HEK293 (cell line): ENCODE measurements at regions not wholly inside any gene's neighbourhood (a gene's known extent, or its start where the extent isn't known, plus 50 kb on each side); places are given as distances from the start of the nearest gene placed in this dataset.
"Not testable (repeated sequence)": the region's sequence is repeated elsewhere in the genome, so short reads cannot be mapped to it uniquely, and the experiment has no call there.

Experiments
- CTCF ChIA-PET: fragments of 350-600 bp; formaldehyde crosslinking; extraction: SDS; loops from one replicate; lab custom pipeline; 2021; ENCODE audit warnings: antibody characterized with exemption; lab: Yijun Ruan, JAX
- POLR2A ChIA-PET: fragments of 300-600 bp; formaldehyde crosslinking; extraction: SDS; loops from one replicate; lab custom pipeline; 2020; ENCODE audit warnings: antibody characterized with exemption, inconsistent platforms; lab: Yijun Ruan, JAX
- H3K27ac ChIP-seq: fragments of 200-500 bp; sonication (Bioruptor generic); 2 replicates; pipeline ENCODE4 v1.5.1; 2014; ENCODE audit warnings: low read depth, low read length, control low read depth, inconsistent platforms; ENCODE audit errors: extremely low read depth
- H3K36me3 ChIP-seq, 2 experiments: fragments of 200-500 bp in 1 of 2; sonication (Bioruptor generic) in 1 of 2; 1 replicate in 1 of 2; 2 replicates in 1 of 2; pipeline ENCODE4 v1.5.1; 2014 to 2017; ENCODE audit warnings: inconsistent platforms in 2 of 2, low read length in 2 of 2; ENCODE audit not compliant: control insufficient read depth in 2 of 2, insufficient read depth in 1 of 2
- H3K4me1 ChIP-seq: fragments of 200-500 bp; sonication (Bioruptor generic); 2 replicates; pipeline ENCODE4 v1.5.1; 2014; ENCODE audit warnings: mild to moderate bottlenecking, low read length, inconsistent platforms; ENCODE audit not compliant: control insufficient read depth, insufficient read depth
- H3K4me3 ChIP-seq: 2 replicates; pipeline ENCODE4 v1.5.1; 2011; ENCODE audit warnings: low read depth, mild to moderate bottlenecking, control low read depth, low read length, moderate library complexity
- H3K9me3 ChIP-seq: fragments of 200-500 bp; sonication (Bioruptor generic); 2 replicates; pipeline ENCODE4 v1.5.1; 2014; ENCODE audit warnings: low read depth, low read length, inconsistent platforms; ENCODE audit not compliant: control insufficient read depth, insufficient read depth
- HIC1 ChIP-seq: fragments of 450-650 bp; formaldehyde crosslinking; IDR thresholded peaks from 2 replicates; pipeline ENCODE4 v1.5.1; 2016; ENCODE audit warnings: missing biosample characterization, missing genetic modification characterization
- KLF1 ChIP-seq: fragments of 450-650 bp; formaldehyde crosslinking; IDR thresholded peaks from 2 replicates; pipeline ENCODE4 v1.5.1; 2016; ENCODE audit warnings: missing biosample characterization, missing genetic modification characterization
- KLF17 ChIP-seq: fragments of 450-650 bp; formaldehyde crosslinking; IDR thresholded peaks from 2 replicates; pipeline ENCODE4 v1.5.1; 2016; ENCODE audit warnings: missing biosample characterization, missing genetic modification characterization
- KLF8 ChIP-seq: fragments of 450-650 bp; formaldehyde crosslinking; IDR thresholded peaks from 2 replicates; pipeline ENCODE4 v1.5.1; 2016; ENCODE audit warnings: missing biosample characterization, missing genetic modification characterization
- MEIS1 ChIP-seq: sonication (generic); formaldehyde crosslinking; IDR thresholded peaks from 2 replicates; pipeline ENCODE4 v1.8.1; 2022; ENCODE audit warnings: missing genetic modification reagents, mild to moderate bottlenecking, borderline replicate concordance
- OSR2 ChIP-seq: fragments of 450-650 bp; formaldehyde crosslinking; IDR thresholded peaks from 2 replicates; pipeline ENCODE4 v1.5.1; 2016; ENCODE audit warnings: missing biosample characterization, missing genetic modification characterization
- PRDM1 ChIP-seq: fragments of 450-650 bp; formaldehyde crosslinking; IDR thresholded peaks from 2 replicates; pipeline ENCODE4; 2016; ENCODE audit warnings: missing biosample characterization, missing genetic modification characterization
- ZBTB21 ChIP-seq: fragments of 450-650 bp; formaldehyde crosslinking; IDR thresholded peaks from 2 replicates; pipeline ENCODE4 v1.5.1; 2017; ENCODE audit warnings: missing biosample characterization, missing genetic modification characterization
- ZFP37 ChIP-seq: fragments of 450-650 bp; formaldehyde crosslinking; IDR thresholded peaks from 2 replicates; pipeline ENCODE4 v1.5.1; 2016; ENCODE audit warnings: missing biosample characterization, missing genetic modification characterization
- ZNF138 ChIP-seq: fragments of 450-650 bp; formaldehyde crosslinking; IDR thresholded peaks from 2 replicates; pipeline ENCODE4 v1.5.1; 2016; ENCODE audit warnings: missing biosample characterization, missing genetic modification characterization, borderline replicate concordance
- ZNF157 ChIP-seq: fragments of 450-650 bp; formaldehyde crosslinking; IDR thresholded peaks from 2 replicates; pipeline ENCODE4 v1.5.1; 2016; ENCODE audit warnings: missing biosample characterization, missing genetic modification characterization
- ZNF214 ChIP-seq: fragments of 450-650 bp; formaldehyde crosslinking; IDR thresholded peaks from 2 replicates; pipeline ENCODE4 v1.5.1; 2017; ENCODE audit warnings: missing biosample characterization, mild to moderate bottlenecking, missing genetic modification characterization, borderline replicate concordance
- ZNF221 ChIP-seq: fragments of 450-650 bp; formaldehyde crosslinking; IDR thresholded peaks from 2 replicates; pipeline ENCODE4 v1.5.1; 2017; ENCODE audit warnings: missing biosample characterization, missing genetic modification characterization, borderline replicate concordance
- ZNF239 ChIP-seq: fragments of 450-650 bp; formaldehyde crosslinking; IDR thresholded peaks from 2 replicates; pipeline ENCODE4 v1.5.1; 2016; ENCODE audit warnings: missing biosample characterization, missing genetic modification characterization
- ZNF529 ChIP-seq: fragments of 450-650 bp; formaldehyde crosslinking; IDR thresholded peaks from 2 replicates; pipeline ENCODE4 v1.5.1; 2017; ENCODE audit warnings: missing genetic modification characterization, missing biosample characterization; ENCODE audit not compliant: insufficient replicate concordance
- ZNF530 ChIP-seq: fragments of 450-650 bp; formaldehyde crosslinking; IDR thresholded peaks from 2 replicates; pipeline ENCODE4 v1.5.1; 2016; ENCODE audit warnings: low read depth, missing biosample characterization, missing genetic modification characterization
- ZNF596 ChIP-seq: fragments of 450-650 bp; IDR thresholded peaks from 2 replicates; pipeline ENCODE4 v1.5.0; 2018; ENCODE audit warnings: missing biosample characterization, mild to moderate bottlenecking, missing genetic modification characterization, moderate library complexity
- ZNF600 ChIP-seq: fragments of 450-650 bp; formaldehyde crosslinking; IDR thresholded peaks from 2 replicates; pipeline ENCODE4 v1.5.1; 2016; ENCODE audit warnings: missing biosample characterization, missing genetic modification characterization
- ZNF658 ChIP-seq: fragments of 450-650 bp; formaldehyde crosslinking; IDR thresholded peaks from 2 replicates; pipeline ENCODE4; 2016; ENCODE audit warnings: missing biosample characterization, missing genetic modification characterization
- ZSCAN23 ChIP-seq: fragments of 450-650 bp; formaldehyde crosslinking; IDR thresholded peaks from 2 replicates; pipeline ENCODE4 v1.5.1; 2016; ENCODE audit warnings: missing biosample characterization, missing genetic modification characterization
- TF ChIP-seq, protein P1 (sequence below): fragments of 450-650 bp; formaldehyde crosslinking; IDR thresholded peaks from 2 replicates; pipeline ENCODE4 v1.5.1; 2017; ENCODE audit warnings: missing biosample characterization, missing genetic modification characterization

DNA sequence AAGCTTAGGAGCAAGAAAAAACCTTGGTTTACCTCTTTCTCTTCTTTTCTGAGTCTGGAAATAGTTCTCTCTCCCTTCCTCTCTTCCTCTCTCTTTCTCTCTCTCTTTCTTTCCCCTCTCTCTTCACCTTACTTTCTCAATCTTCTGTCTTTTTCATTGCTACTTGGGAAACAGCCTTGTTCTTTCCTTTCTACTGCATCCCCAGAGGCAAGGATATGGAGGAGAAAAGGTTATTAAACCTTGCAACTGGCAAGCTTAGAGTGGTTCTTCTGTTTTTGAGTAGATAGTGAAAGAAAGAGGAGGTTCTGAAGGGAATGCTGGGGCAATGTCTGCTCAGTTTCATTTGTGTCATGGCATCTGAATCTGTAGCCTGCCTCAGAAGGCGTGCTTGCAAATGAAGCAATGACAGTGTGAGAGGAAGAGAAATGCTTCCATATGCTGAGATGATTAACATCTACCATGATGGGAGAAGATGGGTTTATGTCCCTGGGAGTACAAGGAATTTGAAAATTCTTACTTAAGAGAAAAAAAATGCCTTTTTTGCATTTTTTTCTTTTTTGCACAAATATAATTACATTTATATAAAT, 190.6 kb downstream of the CEP135 start:
- TF ChIP-seq, protein P1, sequence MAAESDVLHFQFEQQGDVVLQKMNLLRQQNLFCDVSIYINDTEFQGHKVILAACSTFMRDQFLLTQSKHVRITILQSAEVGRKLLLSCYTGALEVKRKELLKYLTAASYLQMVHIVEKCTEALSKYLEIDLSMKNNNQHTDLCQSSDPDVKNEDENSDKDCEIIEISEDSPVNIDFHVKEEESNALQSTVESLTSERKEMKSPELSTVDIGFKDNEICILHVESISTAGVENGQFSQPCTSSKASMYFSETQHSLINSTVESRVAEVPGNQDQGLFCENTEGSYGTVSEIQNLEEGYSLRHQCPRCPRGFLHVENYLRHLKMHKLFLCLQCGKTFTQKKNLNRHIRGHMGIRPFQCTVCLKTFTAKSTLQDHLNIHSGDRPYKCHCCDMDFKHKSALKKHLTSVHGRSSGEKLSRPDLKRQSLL (tag by site-specific recombination) = no peak
- peak; percentile 82 for TF ChIP-seq PRDM1 (tag by site-specific recombination)
- peak; percentile 63; the same call in 1 of the 2 replicates for TF ChIP-seq ZNF596 (tag by site-specific recombination)
- no peak for TF ChIP-seq ZFP37 (tag by site-specific recombination)
- no peak for TF ChIP-seq ZNF138
- TF ChIP-seq ZNF600 = no peak
- TF ChIP-seq MEIS1 (CRISPR knock-in tag) = no peak
- no peak for TF ChIP-seq ZNF239 (tag by site-specific recombination)
- Histone ChIP-seq H3K27ac (no peak overlapping the region), H3K4me3 (no peak overlapping the region), H3K9me3 (no peaks in the 10 kb centered on the region), H3K36me3 (no peaks in the 10 kb centered on the region), H3K4me1 (peaks cover 3% of the 10 kb centered on the region; the same call in 1 of the 2 replicates)
- ChIA-PET POLR2A (no interaction called here), CTCF (no interaction called here)

DNA sequence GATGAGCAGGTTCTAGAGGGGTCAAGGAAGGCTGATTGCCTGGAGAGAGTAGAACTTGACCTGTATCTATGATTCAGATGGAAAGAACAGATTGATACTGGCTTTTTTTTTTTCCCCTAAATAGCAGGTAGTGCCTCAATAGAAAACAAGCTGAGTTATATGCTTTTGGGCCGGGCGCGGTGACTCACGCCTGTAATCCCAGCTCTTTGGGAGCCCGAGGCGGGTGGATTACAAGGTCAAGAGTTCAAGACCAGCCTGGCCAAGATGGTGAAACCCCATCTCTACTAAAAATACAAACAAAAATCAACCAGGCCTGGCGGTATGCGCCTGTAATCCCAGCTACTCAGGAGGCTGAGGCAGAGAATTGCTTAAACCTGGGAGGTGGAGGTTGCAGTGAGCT, 186.1 kb downstream of the CEP135 start:
- H3K27ac ChIP-seq, POLR2A ChIA-PET: not testable (repeated sequence)

GRCh38 chr4:56134266-56134665, 185.5 kb downstream of the CEP135 start:
- POLR2A ChIA-PET = no interaction called here
- CTCF ChIA-PET = no interaction called here

More for the DNA sequence above, 186.1 kb downstream of the CEP135 start:
- CTCF ChIA-PET, H3K9me3 ChIP-seq, H3K4me1 ChIP-seq, H3K4me3 ChIP-seq: not testable (repeated sequence)
- TF ChIP-seq OSR2 (tag by site-specific recombination) = 0 out of 2 replicates have a peak, but pooled peaks have one; percentile 12
- 0 out of 2 replicates have a peak, but pooled peaks have one; percentile 32 for TF ChIP-seq HIC1 (tag by site-specific recombination)
- TF ChIP-seq, all 188 proteins: peak for 2; not testable (repeated sequence) for 186
- H3K36me3 ChIP-seq = not testable (repeated sequence)

GRCh38 chr4:56132835-56133234, 184.1 kb downstream of the CEP135 start:
- peaks cover 2% of the 10 kb centered on the region; the same call in 1 of the 2 replicates for H3K4me1 ChIP-seq
- H3K9me3 ChIP-seq = no peaks in the 10 kb centered on the region
- ChIA-PET CTCF (no interaction called here), POLR2A (no interaction called here)
- H3K4me3 ChIP-seq = no peak overlapping the region
- H3K27ac ChIP-seq = no peak overlapping the region
- no peaks in the 10 kb centered on the region for H3K36me3 ChIP-seq
- TF ChIP-seq ZNF530 (tag by site-specific recombination) = no peak
- no peak for TF ChIP-seq ZNF658
- TF ChIP-seq ZNF157 (tag by site-specific recombination) = no peak
- no peak for TF ChIP-seq KLF8 (tag by site-specific recombination)
- no peak for TF ChIP-seq ZNF214 (tag by site-specific recombination)
- no peak for TF ChIP-seq ZSCAN23 (tag by site-specific recombination)
- TF ChIP-seq ZBTB21 (tag by site-specific recombination) = no peak
- no peak for TF ChIP-seq HIC1 (tag by site-specific recombination)
- no peak for TF ChIP-seq KLF17 (tag by site-specific recombination)
- no peak for TF ChIP-seq ZNF529 (tag by site-specific recombination)
- TF ChIP-seq KLF1 (tag by site-specific recombination) = no peak

More at GRCh38 chr4:56134266-56134665, 185.5 kb downstream of the CEP135 start:
- peaks cover 2% of the 10 kb centered on the region; the same call in 1 of the 2 replicates for H3K4me1 ChIP-seq
- TF ChIP-seq ZNF600 (peak; percentile 60; the same call in 1 of the 2 replicates), ZNF221 (tag by site-specific recombination) (no peak)
- no peak overlapping the region for H3K4me3 ChIP-seq
- no peak overlapping the region for H3K27ac ChIP-seq
- H3K9me3 ChIP-seq = no peaks in the 10 kb centered on the region
- H3K36me3 ChIP-seq = no peaks in the 10 kb centered on the region
